B cell (primary cell): ENCODE measurements at regions not wholly inside any gene's neighbourhood (a gene's known extent, or its start where the extent isn't known, plus 50 kb on each side); places are given as distances from the start of the nearest gene placed in this dataset.

Experiments
- ATAC-seq: fragments of 200-7000 bp; cut with Tn5 transposase; one replicate; pipeline ENCODE4 v1.10.0; 2021; ENCODE audit warnings: low read depth, mild to moderate bottlenecking, moderate number of reproducible peaks, moderate library complexity
- CTCF ChIA-PET: fragments of 350-600 bp; sonication (Branson Sonifier 250); formaldehyde crosslinking; loops from one replicate; lab custom pipeline; 2021; ENCODE audit warnings: antibody characterized with exemption, inconsistent platforms; lab: Charles Lee
- POLR2A ChIA-PET: fragments of 350-600 bp; sonication (Branson Sonifier 250); formaldehyde crosslinking; loops from one replicate; lab custom pipeline; 2021; ENCODE audit warnings: antibody characterized with exemption; lab: Charles Lee
- DNase-seq: peaks from one replicate; pipeline ENCODE4 v3.0.0; 2013
- H2AFZ ChIP-seq: 2 replicates; pipeline ENCODE4 v1.6.1; 2012; ENCODE audit warnings: mild to moderate bottlenecking, low read depth, low read length; ENCODE audit not compliant: insufficient read depth, poor library complexity, severe bottlenecking
- H3K27ac ChIP-seq, 2 donors: 1 replicate in 1 of 2; 2 replicates in 1 of 2; pipeline ENCODE4 v1.5.1; 2012 to 2013; ENCODE audit warnings: low read length in 2 of 2, mild to moderate bottlenecking in 2 of 2, moderate library complexity in 1 of 2
- H3K27me3 ChIP-seq, 4 experiments: fragments of 200-600 bp in 1 of 4; sonication (generic) in 1 of 4; replicated peaks in 1 of 4; 1 replicate in 2 of 4; 2 replicates in 2 of 4; pipeline versions ENCODE4 v1.6.1 to v1.7.0; 2013 to 2016; ENCODE audit warnings: low read length in 3 of 4, mild to moderate bottlenecking in 2 of 4, mixed read lengths in 1 of 4, moderate library complexity in 1 of 4; ENCODE audit not compliant: insufficient read depth in 4 of 4, control insufficient read depth in 3 of 4; ENCODE audit errors: control extremely low read depth in 1 of 4
- H3K36me3 ChIP-seq, 2 experiments: replicated peaks in 1 of 2; 1 replicate in 1 of 2; 2 replicates in 1 of 2; pipeline versions ENCODE4 v1.6.1 to v1.7.1; 2013; ENCODE audit warnings: low read length in 1 of 2; ENCODE audit not compliant: insufficient read depth in 2 of 2, control insufficient read depth in 1 of 2; ENCODE audit errors: control extremely low read depth in 1 of 2, extremely low read depth in 1 of 2
- H3K4me1 ChIP-seq, 2 donors: fragments of 200-600 bp in 1 of 2; sonication (generic) in 1 of 2; 1 replicate in 1 of 2; 2 replicates in 1 of 2; pipeline versions ENCODE4 v1.5.1 to v1.6.1; 2013 to 2017; ENCODE audit warnings: low read length in 2 of 2; ENCODE audit not compliant: control insufficient read depth in 2 of 2, insufficient read depth in 2 of 2
- H3K4me2 ChIP-seq: replicated peaks from 2 replicates; pipeline ENCODE3; 2012; ENCODE audit warnings: mild to moderate bottlenecking, low read depth, low read length; ENCODE audit not compliant: poor library complexity, severe bottlenecking
- H3K4me3 ChIP-seq, 5 experiments: fragments of 200-600 bp in 1 of 5; sonication (generic) in 1 of 5; 1 replicate in 3 of 5; 2 replicates in 2 of 5; pipeline versions ENCODE4 v1.5.1 to v1.7.0; 2011 to 2016; ENCODE audit warnings: low read length in 4 of 5, mild to moderate bottlenecking in 4 of 5, low read depth in 2 of 5, control low read depth in 1 of 5, moderate library complexity in 1 of 5; ENCODE audit not compliant: insufficient read depth in 1 of 5; ENCODE audit errors: control extremely low read depth in 1 of 5, extremely low read depth in 1 of 5
- H3K79me2 ChIP-seq: fragments of 200-600 bp; sonication (generic); one replicate; pipeline ENCODE4 v1.6.0; 2016; ENCODE audit warnings: low read length; ENCODE audit not compliant: control insufficient read depth, insufficient read depth
- H3K9ac ChIP-seq: fragments of 200-600 bp; sonication (generic); 2 replicates; pipeline ENCODE4 v1.6.1; 2017; ENCODE audit warnings: mild to moderate bottlenecking, low read length, moderate library complexity
- H3K9me3 ChIP-seq, 3 donors: one replicate each; pipeline versions ENCODE4 v1.6.1 to v1.7.1; 2013; ENCODE audit warnings: low read length in 2 of 3; ENCODE audit not compliant: control insufficient read depth in 2 of 3, insufficient read depth in 1 of 3; ENCODE audit errors: control extremely low read depth in 1 of 3
- H4K20me1 ChIP-seq: 2 replicates; pipeline ENCODE4 v1.6.0; 2012; ENCODE audit warnings: mild to moderate bottlenecking, low read length; ENCODE audit not compliant: insufficient read depth, control insufficient read depth, poor library complexity, severe bottlenecking
- H3K27ac Mint-ChIP-seq: one replicate; pipeline ENCODE4 v1.8.0; 2021; ENCODE audit warnings: mixed read lengths
- H3K27me3 Mint-ChIP-seq: one replicate; pipeline ENCODE4 v1.8.0; 2021; ENCODE audit warnings: mixed read lengths
- H3K4me1 Mint-ChIP-seq: one replicate; pipeline ENCODE4 v1.8.0; 2021; ENCODE audit warnings: mixed read lengths
- H3K4me3 Mint-ChIP-seq: one replicate; pipeline ENCODE4 v1.8.0; 2021; ENCODE audit warnings: mixed read lengths
- H3K9me3 Mint-ChIP-seq: one replicate; pipeline ENCODE4 v1.8.0; 2022; ENCODE audit warnings: mixed read lengths; ENCODE audit not compliant: insufficient read depth
- CTCF ChIP-seq: fragments of 200-600 bp; IDR thresholded peaks from one replicate; pipeline ENCODE4 v1.8.0; 2022; ENCODE audit warnings: antibody characterized with exemption, mild to moderate bottlenecking
- EZH2 ChIP-seq: IDR thresholded peaks from 2 replicates; pipeline ENCODE4 v1.6.1; 2012; ENCODE audit warnings: borderline replicate concordance, low read depth, mild to moderate bottlenecking, moderate library complexity, low read length; ENCODE audit not compliant: insufficient read depth, poor library complexity, severe bottlenecking
- WGBS: methylation state at CpG from one replicate; pipeline ENCODE4 v1.1.5; 2013; ENCODE audit warnings: missing lambda C conversion rate; ENCODE audit not compliant: insufficient coverage; 5-methylcytosine and 5-hydroxymethylcytosine counted together
- intact Hi-C: fragments of 100-400 bp; cut with micrococcal nuclease; formaldehyde crosslinking; loops from one replicate; pipeline ENCODE4 v1.10.0; 2022

- DNase-seq (no peak), ATAC-seq (no peak)
- Histone ChIP-seq H3K4me1 (no peaks in the 10 kb centered on the region), H2AFZ (no peak overlapping the region), H3K9me3 (peaks cover 0 to 11% (median 0%) of the 10 kb centered on the region in 3 donors), H3K4me2 (no peak overlapping the region), H3K9ac (no peak overlapping the region), H4K20me1 (no peaks in the 10 kb centered on the region), H3K36me3 (no peaks in the 10 kb centered on the region), H3K27ac (no peak overlapping the region), H3K4me3 (no peak overlapping the region), H3K79me2 (no peaks in the 10 kb centered on the region), H3K27me3 (no peaks in the 10 kb centered on the region)
- intact Hi-C loops: no loop called here
- ChIA-PET POLR2A (no interaction called here), CTCF (no interaction called here)
- TF ChIP-seq EZH2 (no peak), CTCF (no peak)
- Mint-ChIP-seq H3K4me1 (no peaks in the 10 kb centered on the region), H3K4me3 (no peak overlapping the region), H3K27ac (no peak overlapping the region), H3K27me3 (no peaks in the 10 kb centered on the region), H3K9me3 (peaks cover 3% of the 10 kb centered on the region)
- WGBS: 96% methylated on average over 2 of the region's 2 CpGs
Measured at GRCh38 chr13:70856025-70856424, 747.8 kb upstream of the KLHL1 start.

GRCh38 chr13:70849222-70849621, 741.0 kb upstream of the KLHL1 start:
- H3K4me1 Mint-ChIP-seq: no peaks in the 10 kb centered on the region
- Histone ChIP-seq H3K9me3 (peaks cover 0 to 11% (median 0%) of the 10 kb centered on the region in 3 donors), H2AFZ (no peak overlapping the region), H3K27ac (no peak overlapping the region), H3K79me2 (no peaks in the 10 kb centered on the region), H3K4me1 (no peaks in the 10 kb centered on the region), H3K9ac (no peak overlapping the region), H3K36me3 (no peaks in the 10 kb centered on the region), H3K27me3 (no peaks in the 10 kb centered on the region), H4K20me1 (no peaks in the 10 kb centered on the region), H3K4me3 (no peak overlapping the region), H3K4me2 (no peak overlapping the region)
- H3K4me3 Mint-ChIP-seq: no peak overlapping the region
- no peaks in the 10 kb centered on the region for H3K27me3 Mint-ChIP-seq
- no peak for TF ChIP-seq EZH2
- no peak for TF ChIP-seq CTCF
- ATAC-seq: no peak
- CTCF ChIA-PET: no interaction called here
- H3K9me3 Mint-ChIP-seq: peaks cover 2% of the 10 kb centered on the region
- intact Hi-C loops: no loop called here
- no peak overlapping the region for H3K27ac Mint-ChIP-seq
- DNase-seq: no peak
- POLR2A ChIA-PET: no interaction called here
- no CpG with 5 or more reads among the region's 4 CpGs for WGBS
